Loucy (cell line): ENCODE measurements at regions not wholly inside any gene's neighbourhood (a gene's known extent, or its start where the extent isn't known, plus 50 kb on each side); places are given as distances from the start of the nearest gene placed in this dataset.
A peak's percentile ranks its signal among the peaks of the same experiment; 100 is the strongest.

ENCODE experiments used
- H2AFZ ChIP-seq: fragments of 200-600 bp; sonication (generic); 2 replicates; pipeline ENCODE4 v1.6.0; 2016; ENCODE audit warnings: antibody characterized with exemption, mild to moderate bottlenecking, low read length, moderate library complexity
- H3F3A ChIP-seq: fragments of 200-600 bp; 2 replicates; pipeline ENCODE4 v1.6.0; 2016; ENCODE audit warnings: antibody characterized with exemption, low read depth, mild to moderate bottlenecking
- H3K27me3 ChIP-seq: fragments of 200-600 bp; sonication (generic); 2 replicates; pipeline ENCODE4 v1.6.1; 2014; ENCODE audit warnings: low read length, mild to moderate bottlenecking; ENCODE audit not compliant: insufficient read depth, poor library complexity, severe bottlenecking
- H3K36me3 ChIP-seq: fragments of 200-600 bp; sonication (generic); 2 replicates; pipeline ENCODE4 v1.6.1; 2016; ENCODE audit warnings: low read length; ENCODE audit not compliant: insufficient read depth
- H3K4me1 ChIP-seq: fragments of 200-600 bp; sonication (generic); 2 replicates; pipeline ENCODE4 v1.5.1; 2014; ENCODE audit warnings: low read length, mild to moderate bottlenecking; ENCODE audit not compliant: insufficient read depth, poor library complexity, severe bottlenecking
- H3K4me2 ChIP-seq: fragments of 200-600 bp; sonication (generic); 2 replicates; pipeline ENCODE4 v1.6.0; 2014; ENCODE audit warnings: antibody characterized with exemption, low read length, low read depth, mild to moderate bottlenecking; ENCODE audit not compliant: poor library complexity, severe bottlenecking
- H3K4me3 ChIP-seq: fragments of 200-600 bp; sonication (generic); 2 replicates; pipeline ENCODE4 v1.5.1; 2014; ENCODE audit warnings: low read length, mild to moderate bottlenecking, mixed read lengths; ENCODE audit not compliant: poor library complexity, severe bottlenecking
- H3K79me2 ChIP-seq: fragments of 200-600 bp; sonication (generic); 2 replicates; pipeline ENCODE4 v1.6.1; 2014; ENCODE audit warnings: low read length; ENCODE audit not compliant: insufficient read depth
- H3K9ac ChIP-seq: fragments of 200-600 bp; sonication (generic); 2 replicates; pipeline ENCODE4 v1.6.0; 2014; ENCODE audit warnings: mild to moderate bottlenecking, low read depth, low read length, moderate library complexity; ENCODE audit not compliant: poor library complexity, severe bottlenecking
- H3K9me2 ChIP-seq: fragments of 200-600 bp; sonication (generic); replicated peaks from 2 replicates; pipeline ENCODE4 v1.6.1; 2016; ENCODE audit warnings: low read depth, low read length, mixed read lengths
- H3K9me3 ChIP-seq: fragments of 200-600 bp; sonication (generic); 2 replicates; pipeline ENCODE4 v1.6.1; 2014; ENCODE audit warnings: mild to moderate bottlenecking, antibody characterized with exemption, low read length, low read depth; ENCODE audit not compliant: insufficient read depth
- H4K20me1 ChIP-seq: fragments of 200-600 bp; sonication (generic); 2 replicates; pipeline ENCODE4 v1.6.0; 2014; ENCODE audit warnings: antibody characterized with exemption, low read length, mild to moderate bottlenecking; ENCODE audit not compliant: insufficient read depth, poor library complexity, severe bottlenecking
- EZH2phosphoT487 ChIP-seq: fragments of 200-600 bp; IDR thresholded peaks from 2 replicates; pipeline ENCODE4 v1.6.1; 2018; ENCODE audit warnings: antibody characterized with exemption, mild to moderate bottlenecking, moderate library complexity, borderline replicate concordance
- TF ChIP-seq, protein P1 (sequence below): fragments of 200-600 bp; sonication (generic); conservative IDR thresholded peaks from 2 replicates; pipeline ENCODE4 v1.5.1; 2014; ENCODE audit warnings: mild to moderate bottlenecking, antibody characterized with exemption, low read length

- no peaks in the 10 kb centered on the region for H3K27me3 ChIP-seq
- no peaks in the 10 kb centered on the region for H3K79me2 ChIP-seq
- H3K4me2 ChIP-seq: peak overlapping the region; percentile 34
- no peak overlapping the region; the same call in 1 of the 2 replicates for H2AFZ ChIP-seq
- no peaks in the 10 kb centered on the region for H3K36me3 ChIP-seq
- peak overlapping the region; percentile 12 for H3K4me3 ChIP-seq
- no peaks in the 10 kb centered on the region for H3F3A ChIP-seq
- H3K9ac ChIP-seq: peak overlapping the region; percentile 10
- no peaks in the 10 kb centered on the region for H4K20me1 ChIP-seq
- TF ChIP-seq, protein P1, sequence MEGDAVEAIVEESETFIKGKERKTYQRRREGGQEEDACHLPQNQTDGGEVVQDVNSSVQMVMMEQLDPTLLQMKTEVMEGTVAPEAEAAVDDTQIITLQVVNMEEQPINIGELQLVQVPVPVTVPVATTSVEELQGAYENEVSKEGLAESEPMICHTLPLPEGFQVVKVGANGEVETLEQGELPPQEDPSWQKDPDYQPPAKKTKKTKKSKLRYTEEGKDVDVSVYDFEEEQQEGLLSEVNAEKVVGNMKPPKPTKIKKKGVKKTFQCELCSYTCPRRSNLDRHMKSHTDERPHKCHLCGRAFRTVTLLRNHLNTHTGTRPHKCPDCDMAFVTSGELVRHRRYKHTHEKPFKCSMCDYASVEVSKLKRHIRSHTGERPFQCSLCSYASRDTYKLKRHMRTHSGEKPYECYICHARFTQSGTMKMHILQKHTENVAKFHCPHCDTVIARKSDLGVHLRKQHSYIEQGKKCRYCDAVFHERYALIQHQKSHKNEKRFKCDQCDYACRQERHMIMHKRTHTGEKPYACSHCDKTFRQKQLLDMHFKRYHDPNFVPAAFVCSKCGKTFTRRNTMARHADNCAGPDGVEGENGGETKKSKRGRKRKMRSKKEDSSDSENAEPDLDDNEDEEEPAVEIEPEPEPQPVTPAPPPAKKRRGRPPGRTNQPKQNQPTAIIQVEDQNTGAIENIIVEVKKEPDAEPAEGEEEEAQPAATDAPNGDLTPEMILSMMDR: no peak
- no peak for TF ChIP-seq EZH2phosphoT487
- no peaks in the 10 kb centered on the region for H3K9me3 ChIP-seq
- peaks cover 23% of the 10 kb centered on the region for H3K4me1 ChIP-seq
- H3K9me2 ChIP-seq: no peaks in the 10 kb centered on the region
These were observed 243.7 kb upstream of the CHD6 start for GRCh38 chr20:41861772-41862422.

GRCh38 chr20:41854765-41855164 lies 236.6 kb upstream of the CHD6 start:
- Histone ChIP-seq H3K79me2 (no peaks in the 10 kb centered on the region), H3K9me3 (no peaks in the 10 kb centered on the region), H3F3A (no peaks in the 10 kb centered on the region), H3K27me3 (no peaks in the 10 kb centered on the region), H3K9ac (no peak overlapping the region), H3K4me1 (no peaks in the 10 kb centered on the region), H3K9me2 (no peaks in the 10 kb centered on the region), H3K4me3 (no peak overlapping the region), H3K4me2 (no peak overlapping the region), H4K20me1 (no peaks in the 10 kb centered on the region), H3K36me3 (no peaks in the 10 kb centered on the region), H2AFZ (no peak overlapping the region)
- TF ChIP-seq, protein P1: no peak
- TF ChIP-seq EZH2phosphoT487: no peak

- Histone ChIP-seq H3K36me3 (no peaks in the 10 kb centered on the region), H3K4me3 (no peak overlapping the region), H3F3A (no peaks in the 10 kb centered on the region), H3K79me2 (no peaks in the 10 kb centered on the region), H3K27me3 (no peaks in the 10 kb centered on the region), H3K9me3 (no peaks in the 10 kb centered on the region), H3K4me1 (no peaks in the 10 kb centered on the region), H3K9me2 (no peaks in the 10 kb centered on the region), H2AFZ (no peak overlapping the region), H3K9ac (no peak overlapping the region), H3K4me2 (no peak overlapping the region), H4K20me1 (no peaks in the 10 kb centered on the region)
- no peak for TF ChIP-seq EZH2phosphoT487
- TF ChIP-seq, protein P1: no peak
These were observed 235.6 kb upstream of the CHD6 start for GRCh38 chr20:41853806-41854205.
